Motor neuron (in vitro differentiated cells): ENCODE measurements at regions not wholly inside any gene's neighbourhood (a gene's known extent, or its start where the extent isn't known, plus 50 kb on each side); places are given as distances from the start of the nearest gene placed in this dataset.
A peak's percentile ranks its signal among the peaks of the same experiment; 100 is the strongest.

Experiments used
- ATAC-seq, 8 experiments: fragments of 200-7000 bp; cut with Tn5 transposase; replicated peaks in 6 of 8; 2 replicates each; pipeline ENCODE4 v1.8.0; 2021; ENCODE audit warnings: mild to moderate bottlenecking in 8 of 8, moderate library complexity in 8 of 8
- H3K27ac ChIP-seq, 2 donors: fragments of 250-450 bp; sonication (Bioruptor Pico); 2 replicates each; pipeline ENCODE4 v1.9.0; 2021; ENCODE audit warnings: antibody characterized with exemption in 2 of 2, mild to moderate bottlenecking in 2 of 2, moderate library complexity in 1 of 2
- H3K4me1 ChIP-seq, 2 donors: fragments of 250-450 bp; sonication (Bioruptor Pico); replicated peaks in 1 of 2; 2 replicates each; pipeline ENCODE4 v1.6.1; 2021; ENCODE audit warnings: antibody characterized with exemption in 2 of 2, mild to moderate bottlenecking in 2 of 2, moderate library complexity in 1 of 2
- H3K4me3 ChIP-seq, 5 donors: fragments of 250-450 bp; sonication (Bioruptor Pico); 2 replicates each; pipeline ENCODE4 v1.9.0; 2021; ENCODE audit warnings: antibody characterized with exemption in 5 of 5, mild to moderate bottlenecking in 5 of 5, moderate library complexity in 4 of 5
- WGBS, 10 experiments: fragments of 450-650 bp; shearing (Covaris generic); methylation state at CpG; one replicate each; pipeline ENCODE4 v1.0.0; 2022; 5-methylcytosine and 5-hydroxymethylcytosine counted together
- in situ Hi-C, 9 experiments: fragments of 400-800 bp; cut with MboI; loops; one replicate each; pipeline ENCODE4 v1.15.0; 2021; ENCODE audit warnings: low sequenced_read_pairs in 9 of 9, low pct_unique_long_range_greater_than_20kb in 2 of 9; ENCODE audit not compliant: unreplicated experiment in 9 of 9

DNA sequence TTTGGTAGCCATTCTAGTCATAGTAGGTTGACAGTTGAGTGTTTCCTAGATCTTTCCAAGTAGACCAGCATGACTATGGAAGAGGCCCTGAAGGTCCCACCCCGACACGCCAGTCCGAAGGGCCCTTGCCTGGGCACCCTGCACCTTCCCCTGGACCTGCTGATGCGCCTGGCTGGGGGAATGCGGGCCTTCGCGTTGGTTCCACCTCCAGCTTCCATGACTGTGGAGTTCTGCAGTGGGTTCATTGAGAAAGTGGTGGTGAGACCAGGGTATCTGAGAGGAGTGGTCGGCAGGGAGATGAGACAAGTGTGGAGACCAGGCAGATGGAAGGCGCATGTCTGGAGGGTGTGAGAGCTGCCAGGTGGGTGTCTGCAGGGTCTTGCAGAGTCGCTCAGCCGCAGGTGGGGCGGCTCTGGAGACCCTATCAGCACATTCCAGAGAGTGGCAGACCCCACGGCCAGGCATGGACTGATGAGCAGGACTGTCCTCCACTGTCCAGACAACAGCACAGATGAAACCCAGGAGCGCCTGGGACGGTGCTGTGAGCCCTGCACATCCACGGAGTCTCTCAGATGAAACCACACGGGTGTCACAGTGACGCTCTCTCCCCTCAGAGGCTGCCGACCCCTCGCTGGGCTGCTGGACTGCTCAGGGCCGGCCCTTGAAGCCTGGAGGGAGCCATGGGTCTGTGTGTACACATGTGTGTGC is 182.5 kb upstream of the HDAC4 start:
- 55 to 100% (median 87%) methylated on average over 1 to 7 of the region's 21 CpGs; no CpG with 5 or more reads in 4 of the 10 experiments for WGBS, 10 experiments
- H3K4me1 ChIP-seq = peaks cover 10 to 18% of the 10 kb centered on the region in 2 donors
- no peak overlapping the region for H3K4me3 ChIP-seq
- ATAC-seq = no peak
- in situ Hi-C loops = no loop called here
- H3K27ac ChIP-seq = no peak overlapping the region

DNA sequence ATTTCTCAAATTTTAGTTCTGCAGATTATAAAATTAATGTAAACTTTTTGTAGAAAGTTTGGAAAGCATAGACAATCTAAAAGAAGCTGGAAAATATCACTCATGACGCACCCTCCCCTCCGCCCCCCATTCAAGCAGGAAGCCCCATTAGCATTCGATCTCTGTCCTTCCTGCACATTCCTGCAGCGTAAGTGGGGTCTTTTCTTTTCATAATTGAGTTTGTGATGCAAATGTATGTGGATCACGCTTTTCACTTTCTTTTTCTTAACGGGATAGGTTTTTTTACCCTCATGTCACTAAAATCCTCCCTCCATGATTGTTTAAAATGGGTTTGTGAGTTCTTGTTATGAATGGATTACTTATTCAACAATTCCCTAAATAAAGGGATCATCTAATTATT is 181.7 kb upstream of the HDAC4 start:
- 18 to 56% (median 43%) methylated on average over 4 to 6 of the region's 6 CpGs for WGBS, 10 experiments
- peak in 3 of 8 experiments; percentile 31 to 44 (median 43) for ATAC-seq
- Histone ChIP-seq H3K4me1 (peaks cover 10 to 18% of the 10 kb centered on the region in 2 donors), H3K27ac (no peak overlapping the region), H3K4me3 (no peak overlapping the region)
- in situ Hi-C loops = no loop called here

DNA sequence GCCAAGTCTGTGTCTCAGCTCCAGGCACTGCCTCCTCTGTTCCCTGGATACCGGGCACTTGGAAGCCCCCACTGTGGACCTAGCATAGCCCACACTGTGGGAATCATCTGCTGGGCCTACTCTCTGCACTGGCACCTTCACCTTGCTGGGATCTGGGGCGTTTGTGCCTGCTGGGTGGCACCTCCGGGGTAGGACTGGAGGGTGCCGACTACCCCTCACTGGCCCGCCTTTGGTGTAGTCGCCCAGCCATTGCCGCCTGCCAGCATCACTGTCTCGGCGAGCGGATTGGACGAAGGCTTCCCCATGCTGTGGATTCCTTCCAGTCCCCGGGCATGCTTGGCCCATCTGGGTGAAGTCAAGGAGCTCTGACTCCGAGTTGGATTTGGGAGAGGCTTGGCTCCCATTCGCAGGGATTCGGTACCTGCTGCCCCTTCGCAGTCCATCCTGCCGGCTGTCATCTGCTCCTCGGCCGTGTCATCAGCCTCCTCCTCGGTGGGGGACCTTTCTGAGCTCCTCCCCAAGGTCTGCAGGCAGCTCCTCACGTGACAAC is 180.6 kb upstream of the HDAC4 start:
- Histone ChIP-seq H3K27ac (no peak overlapping the region), H3K4me3 (no peak overlapping the region), H3K4me1 (peaks cover 10 to 14% of the 10 kb centered on the region in 2 donors)
- ATAC-seq = no peak
- in situ Hi-C loops = no loop called here
- 90 to 93% methylated on average over 2 to 3 of the region's 21 CpGs; no CpG with 5 or more reads in 8 of the 10 experiments for WGBS, 10 experiments

DNA sequence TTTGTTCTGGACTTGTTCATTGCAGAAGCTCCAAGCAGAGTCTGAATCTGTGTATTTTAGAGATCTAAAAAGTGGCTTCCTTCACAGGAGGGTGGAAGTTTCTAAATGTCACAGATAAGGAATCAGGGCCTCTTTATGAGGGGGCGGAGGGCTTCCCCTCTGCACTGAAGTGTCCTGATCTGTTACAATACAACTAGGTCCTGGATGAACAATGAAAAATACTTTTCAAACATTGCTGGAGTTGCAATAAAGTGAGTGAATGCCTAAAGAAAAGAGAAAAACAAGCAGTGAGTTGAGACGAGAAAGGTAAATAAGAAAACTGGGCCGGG is 179.3 kb upstream of the HDAC4 start:
- Histone ChIP-seq H3K27ac (no peak overlapping the region), H3K4me1 (peaks cover 10 to 11% of the 10 kb centered on the region in 2 donors), H3K4me3 (no peak overlapping the region)
- 47 to 100% (median 79%) methylated on average over 1 to 3 of the region's 3 CpGs; no CpG with 5 or more reads in 1 of the 10 experiments for WGBS, 10 experiments
- in situ Hi-C loops = no loop called here
- ATAC-seq = no peak

DNA sequence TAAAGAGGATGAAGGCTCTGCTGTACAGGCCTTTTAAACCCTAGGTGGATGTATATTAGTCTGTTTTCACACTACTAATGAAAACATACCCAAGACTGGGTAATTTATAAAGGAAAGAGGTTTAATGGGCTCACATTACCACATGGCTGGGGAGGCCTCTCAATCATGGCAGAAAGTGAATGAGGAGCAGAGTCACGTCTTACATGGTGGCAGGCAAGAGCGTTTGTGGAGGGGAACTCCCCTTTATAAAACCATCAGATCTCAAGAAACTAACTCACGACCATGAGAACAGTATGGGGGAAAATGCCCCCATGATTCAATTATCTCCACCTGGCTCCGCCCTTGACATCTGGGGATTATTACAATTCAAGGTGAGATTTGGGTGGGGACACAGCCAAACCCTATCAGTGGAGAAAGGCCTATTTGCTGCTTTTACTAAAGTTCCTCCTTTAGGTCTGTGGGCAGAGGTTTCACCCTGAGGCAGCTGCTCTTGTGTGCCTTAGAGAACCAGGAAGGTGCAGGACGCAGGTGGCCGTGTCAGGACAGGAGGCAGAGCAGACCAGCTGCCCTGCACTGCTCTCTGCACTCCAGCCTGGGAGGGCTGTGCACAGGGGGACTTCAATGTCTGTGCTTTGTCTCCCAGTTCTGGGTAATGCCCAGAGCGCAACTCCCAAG is 178.8 kb upstream of the HDAC4 start:
- Histone ChIP-seq H3K4me1 (peaks cover 6 to 10% of the 10 kb centered on the region in 2 donors), H3K4me3 (no peak overlapping the region), H3K27ac (no peak overlapping the region)
- no peak for ATAC-seq
- 24 to 100% (median 78%) methylated on average over 1 to 6 of the region's 7 CpGs; no CpG with 5 or more reads in 2 of the 10 experiments for WGBS, 10 experiments
- in situ Hi-C loops = no loop called here

DNA sequence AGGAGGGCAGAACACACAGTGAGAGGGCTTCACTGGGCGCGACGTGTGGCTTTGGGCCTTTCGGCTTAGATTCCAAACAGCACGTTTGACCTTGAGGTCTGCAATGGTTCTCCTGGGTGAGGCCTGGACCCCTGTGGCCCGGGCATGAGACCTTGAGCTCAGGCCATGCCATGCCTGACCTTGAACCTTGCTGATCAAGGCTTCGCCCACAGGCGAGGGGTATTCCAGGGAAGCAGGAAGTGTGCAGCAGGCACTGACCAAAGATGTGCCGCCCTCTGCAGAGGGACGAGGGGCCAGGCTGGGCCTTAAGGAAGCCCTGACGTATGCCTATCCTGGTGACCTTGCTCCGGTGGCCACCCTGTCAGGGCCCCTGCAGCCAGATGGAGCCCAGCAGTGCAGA is 178.3 kb upstream of the HDAC4 start:
- no peak for ATAC-seq
- no peak overlapping the region for H3K27ac ChIP-seq
- WGBS, 10 experiments = 33 to 100% (median 95%) methylated on average over 1 to 8 of the region's 12 CpGs; no CpG with 5 or more reads in 4 of the 10 experiments
- in situ Hi-C loops = no loop called here
- H3K4me1 ChIP-seq = peaks cover 6 to 10% of the 10 kb centered on the region in 2 donors
- no peak overlapping the region for H3K4me3 ChIP-seq

DNA sequence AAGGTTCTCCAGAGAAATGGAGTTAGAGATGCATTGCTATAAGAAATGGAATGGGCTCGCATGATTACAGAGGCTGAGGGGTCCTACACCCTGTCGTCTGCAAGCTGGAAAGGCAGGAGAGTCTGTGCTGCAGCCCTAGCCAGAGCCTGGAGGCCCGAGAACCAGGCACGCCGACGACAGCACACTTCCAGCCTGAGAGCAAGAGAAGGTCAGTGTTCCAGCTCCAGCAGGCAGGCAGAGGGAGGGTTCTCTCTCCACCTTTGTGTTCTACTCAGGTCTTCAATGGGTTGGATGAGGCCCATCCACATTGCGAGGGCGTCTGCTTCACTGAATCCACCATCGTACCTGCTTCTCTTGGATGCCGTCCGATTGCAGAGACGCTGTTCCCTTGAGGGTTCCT is 177.6 kb upstream of the HDAC4 start:
- Histone ChIP-seq H3K4me3 (no peak overlapping the region), H3K4me1 (peaks cover 6 to 10% of the 10 kb centered on the region in 2 donors), H3K27ac (no peak overlapping the region)
- 0 to 100% (median 64%) methylated on average over 1 to 8 of the region's 12 CpGs; no CpG with 5 or more reads in 4 of the 10 experiments for WGBS, 10 experiments
- ATAC-seq = no peak
- in situ Hi-C loops = no loop called here

DNA sequence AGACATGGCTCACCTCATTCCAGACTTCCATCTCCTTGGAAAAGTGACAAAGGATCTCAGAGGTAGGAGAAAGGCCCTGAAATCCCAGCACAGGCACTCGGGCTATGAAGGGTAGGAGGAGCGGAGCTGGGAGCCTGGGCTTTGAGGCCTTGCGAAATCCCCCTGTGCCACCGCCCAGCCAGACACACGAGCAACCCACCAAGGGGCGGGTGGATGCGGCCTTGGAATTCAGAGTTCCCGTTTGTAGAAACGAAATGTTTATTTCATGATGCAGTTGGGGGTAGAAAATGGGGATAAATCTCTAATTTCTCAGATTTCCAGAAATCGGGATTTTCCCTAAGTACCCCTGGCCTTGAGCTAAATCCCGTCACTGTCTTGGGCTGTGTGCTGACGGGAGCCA is 177.1 kb upstream of the HDAC4 start:
- no peak overlapping the region for H3K27ac ChIP-seq
- in situ Hi-C loops = no loop called here
- H3K4me1 ChIP-seq = peaks cover 6 to 7% of the 10 kb centered on the region in 2 donors
- ATAC-seq = no peak
- WGBS, 10 experiments = 48 to 95% (median 86%) methylated on average over 1 to 7 of the region's 12 CpGs; no CpG with 5 or more reads in 2 of the 10 experiments
- no peak overlapping the region for H3K4me3 ChIP-seq

DNA sequence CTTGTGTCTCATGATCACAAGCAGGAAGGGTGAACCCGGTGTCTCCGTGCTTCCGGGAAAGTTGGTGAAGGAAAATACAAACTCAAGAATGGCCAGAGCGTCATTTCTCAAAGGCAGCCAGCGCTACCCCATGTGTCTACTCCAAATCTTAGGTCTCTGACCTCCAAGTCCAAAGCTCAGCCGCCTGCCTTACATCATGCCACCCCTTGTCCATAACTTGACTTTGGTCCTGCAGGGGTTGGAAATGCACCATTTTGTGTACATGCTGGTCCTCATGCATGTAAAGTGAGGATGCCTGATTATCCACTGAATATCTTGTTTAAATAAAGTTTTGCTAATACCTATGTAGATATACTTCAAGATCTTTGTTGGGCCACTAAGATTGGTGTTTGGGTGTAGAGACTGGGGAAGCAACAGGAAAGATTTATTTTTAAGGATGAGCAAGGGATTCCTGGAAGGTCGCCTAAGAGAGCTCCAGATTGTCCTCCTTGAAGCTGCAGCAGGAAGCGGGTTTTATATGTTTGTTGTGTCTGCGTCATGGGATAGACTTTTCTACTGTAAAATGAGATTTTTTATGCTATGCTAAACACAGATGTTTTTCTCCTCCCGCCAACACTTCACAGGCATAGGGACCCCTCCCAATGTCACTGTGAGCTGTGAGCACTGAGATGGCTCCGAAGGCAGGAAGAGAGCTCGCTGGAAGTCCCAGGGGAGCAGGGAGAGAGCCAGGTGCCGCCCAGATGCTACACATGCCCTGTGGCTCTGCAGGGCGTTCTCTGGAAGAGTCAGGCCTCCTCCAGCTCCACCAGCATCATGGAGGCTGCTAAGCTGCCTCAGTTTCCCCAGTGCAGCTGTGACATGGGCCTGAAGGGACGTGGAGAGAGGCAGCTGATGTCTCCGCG is 176.2 kb upstream of the HDAC4 start:
- Histone ChIP-seq H3K4me1 (peaks cover under 1 to 4% of the 10 kb centered on the region in 2 donors), H3K4me3 (no peak overlapping the region), H3K27ac (no peak overlapping the region)
- peak in 5 of 8 experiments; percentile 34 to 70 (median 66) for ATAC-seq
- 22 to 93% (median 89%) methylated on average over 3 to 11 of the region's 17 CpGs for WGBS, 10 experiments
- in situ Hi-C loops = no loop called here

DNA sequence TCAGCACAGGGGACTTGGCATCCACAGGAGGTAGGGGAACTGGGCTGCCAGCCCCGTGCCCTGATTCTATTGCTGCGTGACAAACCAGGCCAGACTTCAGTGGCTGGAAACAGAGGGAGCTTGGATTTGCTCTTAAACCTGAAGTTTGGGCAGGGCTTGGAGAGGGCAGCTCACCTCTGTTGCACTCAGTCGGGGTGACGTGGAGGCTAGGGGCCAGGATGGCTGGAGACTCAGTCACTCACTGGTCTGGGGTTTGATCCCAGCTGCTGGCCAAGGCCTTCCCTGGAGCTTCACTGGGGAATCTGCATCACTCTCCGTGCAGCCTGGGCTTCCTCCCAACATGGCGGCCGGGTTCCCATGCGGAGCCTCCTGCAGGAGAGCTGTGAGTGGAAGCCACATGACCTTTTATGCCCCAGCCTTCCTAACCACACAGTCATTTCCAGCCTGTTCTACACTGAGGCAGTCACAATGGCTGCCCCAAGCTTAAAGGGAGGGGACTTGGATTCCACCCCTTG is 175.2 kb upstream of the HDAC4 start:
- H3K4me1 ChIP-seq = no peaks in the 10 kb centered on the region
- 0 to 100% (median 94%) methylated on average over 1 to 7 of the region's 8 CpGs; no CpG with 5 or more reads in 6 of the 10 experiments for WGBS, 10 experiments

DNA sequence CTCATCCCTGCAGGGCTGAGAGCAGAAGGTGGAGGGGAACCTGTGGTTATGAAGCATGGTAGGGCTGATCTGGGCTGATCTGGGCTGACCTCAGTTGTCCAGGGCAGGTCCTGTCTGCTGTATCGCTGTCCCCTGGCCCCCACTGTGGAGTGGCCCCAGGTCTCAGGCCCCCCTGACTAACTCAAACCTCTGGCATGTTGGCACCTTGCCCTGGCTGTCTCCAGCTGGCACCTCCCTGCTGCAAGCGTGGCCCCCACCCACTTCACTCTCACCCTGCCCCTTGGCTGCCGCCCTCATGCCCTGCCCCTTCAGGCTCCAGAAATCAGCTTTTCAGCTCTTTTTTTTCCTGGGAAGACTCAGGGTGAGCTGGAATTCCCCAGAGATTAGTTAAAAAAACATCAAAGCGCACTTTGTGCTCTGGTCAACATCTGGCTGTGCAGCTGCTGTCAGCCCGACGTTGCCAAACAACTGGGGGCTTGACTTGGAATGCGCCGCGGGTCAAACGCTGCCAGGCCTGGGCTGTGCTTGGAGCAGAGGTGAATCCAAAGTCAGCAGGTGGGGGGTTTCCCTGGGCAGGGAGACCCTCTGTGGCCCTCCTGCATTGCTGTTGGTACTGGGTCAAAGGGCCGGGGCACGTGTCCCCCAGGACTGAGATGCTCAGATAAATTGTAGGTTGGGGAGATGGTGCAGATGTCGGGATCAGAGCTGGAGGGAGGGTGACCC is 173.8 kb upstream of the HDAC4 start:
- no peak overlapping the region for H3K27ac ChIP-seq
- H3K4me3 ChIP-seq = no peak overlapping the region
- peak in 2 of 8 experiments; percentile 30 to 35 for ATAC-seq
- 44 to 92% (median 83%) methylated on average over 2 to 8 of the region's 13 CpGs; no CpG with 5 or more reads in 7 of the 10 experiments for WGBS, 10 experiments
- in situ Hi-C loops = no loop called here
- H3K4me1 ChIP-seq = no peaks in the 10 kb centered on the region

More for the DNA sequence above, 175.2 kb upstream of the HDAC4 start:
- Histone ChIP-seq H3K27ac (no peak overlapping the region), H3K4me3 (no peak overlapping the region)
- no peak for ATAC-seq
- in situ Hi-C loops = no loop called here

DNA sequence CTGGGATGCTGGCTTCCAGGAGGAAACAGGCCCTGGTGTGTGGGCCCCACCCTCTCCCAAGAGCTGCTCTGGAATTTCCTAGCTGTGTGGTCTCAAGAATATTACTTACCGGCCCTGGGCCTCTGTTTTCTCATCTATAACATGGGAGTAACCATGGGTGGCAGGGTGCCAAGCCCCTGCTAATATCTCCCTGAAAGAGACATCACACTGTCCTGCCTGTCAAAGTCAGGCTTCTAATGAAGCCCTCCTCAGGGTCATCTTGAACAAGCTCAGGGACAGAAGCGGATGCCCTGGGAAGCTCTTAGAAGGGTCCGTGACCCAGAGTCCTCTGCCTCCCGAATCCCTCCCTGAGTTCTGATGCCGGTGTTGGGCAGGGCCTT is 173.2 kb upstream of the HDAC4 start:
- WGBS, 10 experiments = 53 to 92% (median 88%) methylated on average over 2 to 5 of the region's 5 CpGs; no CpG with 5 or more reads in 7 of the 10 experiments
- H3K27ac ChIP-seq = no peak overlapping the region
- no peak for ATAC-seq
- in situ Hi-C loops = no loop called here
- no peak overlapping the region for H3K4me3 ChIP-seq
- no peaks in the 10 kb centered on the region for H3K4me1 ChIP-seq
